Mononuclear cell (primary cell): ENCODE measurements at regions not wholly inside any gene's neighbourhood (a gene's known extent, or its start where the extent isn't known, plus 50 kb on each side); places are given as distances from the start of the nearest gene placed in this dataset.
"Not testable (repeated sequence)": the region's sequence is repeated elsewhere in the genome, so short reads cannot be mapped to it uniquely, and the experiment has no call there.

Experiments used
- H3K27me3 ChIP-seq: 2 replicates; pipeline ENCODE4 v1.6.0; 2011; ENCODE audit warnings: low read length, control low read depth; ENCODE audit not compliant: insufficient read depth
- H3K4me1 ChIP-seq: 2 replicates; pipeline ENCODE4 v1.5.1; 2011; ENCODE audit warnings: mild to moderate bottlenecking, low read length, control low read depth; ENCODE audit not compliant: insufficient read depth
- H3K4me3 ChIP-seq: 2 replicates; pipeline ENCODE4 v1.5.1; 2011; ENCODE audit warnings: mild to moderate bottlenecking, low read length, moderate library complexity
- H3K9me3 ChIP-seq: 2 replicates; pipeline ENCODE4 v1.5.1; 2011; ENCODE audit warnings: low read depth, mild to moderate bottlenecking, control low read depth, low read length

- H3K4me3 ChIP-seq = no peak overlapping the region
- H3K9me3 ChIP-seq = no peaks in the 10 kb centered on the region
- H3K27me3 ChIP-seq = no peaks in the 10 kb centered on the region
- no peaks in the 10 kb centered on the region for H3K4me1 ChIP-seq
These were observed 507.2 kb downstream of the LTN1 start for GRCh38 chr21:28485301-28486022.

GRCh38 chr21:28483301-28484035 is 509.2 kb downstream of the LTN1 start:
- Histone ChIP-seq H3K4me3 (no peak overlapping the region), H3K9me3 (no peaks in the 10 kb centered on the region), H3K4me1 (no peaks in the 10 kb centered on the region), H3K27me3 (no peaks in the 10 kb centered on the region)

- Histone ChIP-seq H3K4me3 (no peak overlapping the region), H3K9me3 (no peaks in the 10 kb centered on the region), H3K4me1 (no peaks in the 10 kb centered on the region), H3K27me3 (no peaks in the 10 kb centered on the region)
These were observed 510.0 kb downstream of the LTN1 start for GRCh38 chr21:28482657-28483056.

- Histone ChIP-seq H3K27me3 (no peaks in the 10 kb centered on the region), H3K4me3 (no peak overlapping the region), H3K9me3 (no peaks in the 10 kb centered on the region), H3K4me1 (no peaks in the 10 kb centered on the region)
These were observed 512.2 kb downstream of the LTN1 start for GRCh38 chr21:28480470-28480869.

GRCh38 chr21:28473530-28474220 is 519.0 kb downstream of the LTN1 start:
- Histone ChIP-seq H3K9me3 (no peaks in the 10 kb centered on the region), H3K4me1 (no peaks in the 10 kb centered on the region), H3K27me3 (no peaks in the 10 kb centered on the region), H3K4me3 (no peak overlapping the region)

- not testable (repeated sequence) for H3K9me3 ChIP-seq, H3K4me1 ChIP-seq, H3K4me3 ChIP-seq, H3K27me3 ChIP-seq
These were observed 520.1 kb downstream of the LTN1 start for GRCh38 chr21:28472543-28472942.

GRCh38 chr21:28464988-28465387 is 527.7 kb downstream of the LTN1 start:
- Histone ChIP-seq H3K4me1 (no peaks in the 10 kb centered on the region), H3K27me3 (no peaks in the 10 kb centered on the region), H3K4me3 (no peak overlapping the region), H3K9me3 (no peaks in the 10 kb centered on the region)

GRCh38 chr21:28464095-28464494 is 528.6 kb downstream of the LTN1 start:
- Histone ChIP-seq H3K4me1 (no peaks in the 10 kb centered on the region), H3K27me3 (no peaks in the 10 kb centered on the region), H3K9me3 (no peaks in the 10 kb centered on the region), H3K4me3 (no peak overlapping the region)

GRCh38 chr21:28459193-28459592 is 533.5 kb downstream of the LTN1 start:
- H3K4me3 ChIP-seq = no peak overlapping the region
- H3K4me1 ChIP-seq = no peaks in the 10 kb centered on the region
- no peaks in the 10 kb centered on the region for H3K27me3 ChIP-seq
- no peaks in the 10 kb centered on the region for H3K9me3 ChIP-seq

GRCh38 chr21:28458446-28458845 is 534.2 kb downstream of the LTN1 start:
- no peaks in the 10 kb centered on the region for H3K9me3 ChIP-seq
- no peaks in the 10 kb centered on the region for H3K4me1 ChIP-seq
- no peak overlapping the region for H3K4me3 ChIP-seq
- no peaks in the 10 kb centered on the region for H3K27me3 ChIP-seq

GRCh38 chr21:28455253-28455600 is 537.5 kb downstream of the LTN1 start:
- Histone ChIP-seq H3K4me3 (no peak overlapping the region), H3K4me1 (no peaks in the 10 kb centered on the region), H3K9me3 (no peaks in the 10 kb centered on the region), H3K27me3 (no peaks in the 10 kb centered on the region)

GRCh38 chr21:28454564-28455252 is 538.0 kb downstream of the LTN1 start:
- no peak overlapping the region for H3K4me3 ChIP-seq
- H3K4me1 ChIP-seq = no peaks in the 10 kb centered on the region
- H3K27me3 ChIP-seq = no peaks in the 10 kb centered on the region
- no peaks in the 10 kb centered on the region for H3K9me3 ChIP-seq

GRCh38 chr21:28447462-28447861 is 545.2 kb downstream of the LTN1 start:
- Histone ChIP-seq H3K4me1 (no peaks in the 10 kb centered on the region), H3K27me3 (no peaks in the 10 kb centered on the region), H3K4me3 (no peak overlapping the region), H3K9me3 (no peaks in the 10 kb centered on the region)

GRCh38 chr21:28445141-28445830 is 547.4 kb downstream of the LTN1 start:
- Histone ChIP-seq H3K4me1 (no peaks in the 10 kb centered on the region), H3K9me3 (no peaks in the 10 kb centered on the region), H3K27me3 (no peaks in the 10 kb centered on the region), H3K4me3 (no peak overlapping the region)

GRCh38 chr21:28444557-28444956 is 548.1 kb downstream of the LTN1 start:
- Histone ChIP-seq H3K9me3 (no peaks in the 10 kb centered on the region), H3K4me1 (no peaks in the 10 kb centered on the region), H3K4me3 (no peak overlapping the region), H3K27me3 (no peaks in the 10 kb centered on the region)
